Prostate gland (tissue), 2 donors: ENCODE measurements at regions not wholly inside any gene's neighbourhood (a gene's known extent, or its start where the extent isn't known, plus 50 kb on each side); places are given as distances from the start of the nearest gene placed in this dataset.

Source experiments
- CTCF ChIP-seq, 4 experiments: fragments of 200-600 bp in 2 of 4; fragments of 450-650 bp in 2 of 4; sonication (generic) in 2 of 4; IDR thresholded peaks; 1 replicate in 3 of 4; 2 replicates in 1 of 4; pipeline ENCODE4 v1.5.1; 2016 to 2019; ENCODE audit warnings: antibody characterized with exemption in 4 of 4, mild to moderate bottlenecking in 2 of 4, moderate library complexity in 2 of 4
- POLR2A ChIP-seq: fragments of 450-650 bp; IDR thresholded peaks from one replicate; pipeline ENCODE4 v1.6.1; 2016; ENCODE audit warnings: antibody characterized with exemption, mild to moderate bottlenecking

- TF ChIP-seq CTCF (IDR thresholded peaks at IDR 0.05) (no peak), POLR2A (no peak)
Measured at GRCh38 chr2:145807968-145808367, 1288.0 kb upstream of the ZEB2 start.
